ENCODE measurements at regions not wholly inside any gene's neighbourhood (a gene's known extent, or its start where the extent isn't known, plus 50 kb on each side); places are given as distances from the start of the nearest gene placed in this dataset.

GRCh38 chr16:77066896-77067496, 124.0 kb upstream of the MON1B start:
- 92 to 95% methylated on average over 9 of the region's 9 CpGs for WGBS, 2 experiments (ENCODE audit: insufficient coverage in 1 of 2, insufficient read length in 1 of 2)
- no peaks in the 10 kb centered on the region for H3K27me3 Mint-ChIP-seq (ENCODE audit: insufficient read depth)
- Histone ChIP-seq H3K27ac (ENCODE audit: low read depth, low read length) (no peak overlapping the region), H3K36me3 (ENCODE audit: control insufficient read depth, insufficient read depth, low read length) (no peaks in the 10 kb centered on the region), H3K9ac (ENCODE audit: extremely low read depth, low read length, poor library complexity, severe bottlenecking) (no peak overlapping the region), H3K4me3 (ENCODE audit: low read length) (no peak overlapping the region), H3K27me3 (ENCODE audit: control insufficient read depth, insufficient read depth, low read length, poor library complexity, severe bottlenecking) (no peaks in the 10 kb centered on the region), H3K4me1 (ENCODE audit: control insufficient read depth, insufficient read depth, low read length) (peaks cover 2% of the 10 kb centered on the region), H3K9me3 (ENCODE audit: control insufficient read depth, low read length) (no peaks in the 10 kb centered on the region)
- no peak for TF ChIP-seq CTCF (conservative IDR thresholded peaks at IDR 0.05)
- H3K4me3 Mint-ChIP-seq, result no peak overlapping the region
- H3K27ac Mint-ChIP-seq, result no peak overlapping the region
- no peak for DNase-seq
- no peaks in the 10 kb centered on the region for H3K36me3 Mint-ChIP-seq (ENCODE audit: low read depth)
- no peaks in the 10 kb centered on the region for H3K9me3 Mint-ChIP-seq
- peaks cover 23% of the 10 kb centered on the region for H3K4me1 Mint-ChIP-seq

- no peak overlapping the region for H3K4me3 Mint-ChIP-seq
- Histone ChIP-seq H3K4me1 (ENCODE audit: control insufficient read depth, insufficient read depth, low read length) (peaks cover 2% of the 10 kb centered on the region), H3K9ac (ENCODE audit: extremely low read depth, low read length, poor library complexity, severe bottlenecking) (no peak overlapping the region), H3K27me3 (ENCODE audit: control insufficient read depth, insufficient read depth, low read length, poor library complexity, severe bottlenecking) (no peaks in the 10 kb centered on the region), H3K36me3 (ENCODE audit: control insufficient read depth, insufficient read depth, low read length) (no peaks in the 10 kb centered on the region), H3K9me3 (ENCODE audit: control insufficient read depth, low read length) (no peaks in the 10 kb centered on the region), H3K4me3 (ENCODE audit: low read length) (no peak overlapping the region), H3K27ac (ENCODE audit: low read depth, low read length) (no peak overlapping the region)
- no peak overlapping the region for H3K27ac Mint-ChIP-seq
- H3K4me1 Mint-ChIP-seq, result peaks cover 22% of the 10 kb centered on the region
- H3K9me3 Mint-ChIP-seq, result no peaks in the 10 kb centered on the region
- no peak for DNase-seq
- no peak for TF ChIP-seq CTCF (conservative IDR thresholded peaks at IDR 0.05)
- 80% methylated on average over 1 to 2 of the region's 2 CpGs for WGBS, 2 experiments (ENCODE audit: insufficient coverage in 1 of 2, insufficient read length in 1 of 2)
- no peaks in the 10 kb centered on the region for H3K27me3 Mint-ChIP-seq (ENCODE audit: insufficient read depth)
- no peaks in the 10 kb centered on the region for H3K36me3 Mint-ChIP-seq (ENCODE audit: low read depth)
Measured at GRCh38 chr16:77067900-77068299, 123.1 kb upstream of the MON1B start.

- Histone ChIP-seq H3K27me3 (ENCODE audit: control insufficient read depth, insufficient read depth, low read length, poor library complexity, severe bottlenecking) (no peaks in the 10 kb centered on the region), H3K36me3 (ENCODE audit: control insufficient read depth, insufficient read depth, low read length) (no peaks in the 10 kb centered on the region), H3K9ac (ENCODE audit: extremely low read depth, low read length, poor library complexity, severe bottlenecking) (no peak overlapping the region), H3K4me1 (ENCODE audit: control insufficient read depth, insufficient read depth, low read length) (peaks cover 2% of the 10 kb centered on the region), H3K9me3 (ENCODE audit: control insufficient read depth, low read length) (no peaks in the 10 kb centered on the region), H3K27ac (ENCODE audit: low read depth, low read length) (no peak overlapping the region), H3K4me3 (ENCODE audit: low read length) (no peak overlapping the region)
- H3K4me3 Mint-ChIP-seq, result no peak overlapping the region
- H3K9me3 Mint-ChIP-seq, result no peaks in the 10 kb centered on the region
- no peak for DNase-seq
- no CpG with 5 or more reads among the region's 1 CpG for WGBS, 2 experiments (ENCODE audit: insufficient coverage in 1 of 2, insufficient read length in 1 of 2)
- H3K36me3 Mint-ChIP-seq (ENCODE audit: low read depth), result no peaks in the 10 kb centered on the region
- TF ChIP-seq CTCF (conservative IDR thresholded peaks at IDR 0.05), result no peak
- H3K4me1 Mint-ChIP-seq, result peaks cover 18% of the 10 kb centered on the region
- H3K27ac Mint-ChIP-seq, result no peak overlapping the region
- H3K27me3 Mint-ChIP-seq (ENCODE audit: insufficient read depth), result no peaks in the 10 kb centered on the region
Measured at GRCh38 chr16:77068402-77068801, 122.6 kb upstream of the MON1B start.
